Lower leg skin (tissue), 4 donors: ENCODE measurements at regions not wholly inside any gene's neighbourhood (a gene's known extent, or its start where the extent isn't known, plus 50 kb on each side); places are given as distances from the start of the nearest gene placed in this dataset.

Experiments used
- DNase-seq, 2 donors: peaks; one replicate each; pipeline ENCODE4 v3.0.0-alpha.2; 2019; ENCODE audit warnings: low spot score in 2 of 2
- H3K4me3 ChIP-seq: fragments of 200-600 bp; sonication (generic); 2 replicates; pipeline ENCODE4 v1.5.1; 2017; ENCODE audit warnings: mild to moderate bottlenecking, low read depth; ENCODE audit not compliant: poor library complexity, severe bottlenecking
- POLR2A ChIP-seq, 2 donors: fragments of 450-650 bp; IDR thresholded peaks; one replicate each; pipeline ENCODE4 v1.6.1; 2016 to 2017; ENCODE audit warnings: antibody characterized with exemption in 2 of 2, mild to moderate bottlenecking in 1 of 2, moderate library complexity in 1 of 2
- WGBS, 2 donors: methylation state at CpG; one replicate each; pipeline ENCODE4 v1.1.5; 2018; 5-methylcytosine and 5-hydroxymethylcytosine counted together
- intact Hi-C: fragments of 100-400 bp; cut with DNase I; formaldehyde crosslinking; loops from one replicate; pipeline ENCODE4 v1.15.0; 2023; ENCODE audit warnings: low total_unique reads
- TF ChIP-seq, protein P1 (sequence below), 3 donors: fragments of 450-650 bp; IDR thresholded peaks; one replicate each; pipeline ENCODE4 v1.5.1; 2016; ENCODE audit warnings: antibody characterized with exemption in 3 of 3, mild to moderate bottlenecking in 3 of 3, moderate library complexity in 2 of 3

DNA sequence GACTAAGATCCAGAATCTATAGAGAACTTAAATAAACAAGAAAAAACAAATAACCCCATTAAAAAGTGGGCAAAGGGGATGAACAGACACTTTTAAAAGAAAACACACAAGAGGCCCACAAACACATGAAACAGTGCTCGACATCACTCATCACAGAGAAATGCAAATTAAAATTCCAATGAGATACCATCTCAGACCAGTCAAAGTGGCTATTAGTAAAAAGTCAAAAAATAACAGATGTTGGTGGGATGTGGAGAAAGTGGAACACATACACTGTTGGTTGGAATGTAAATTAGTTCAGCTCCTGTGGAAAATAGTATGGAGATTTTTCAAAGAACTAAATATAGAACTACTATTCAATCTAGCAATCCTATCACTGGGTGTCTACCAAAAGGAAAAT, 143.1 kb downstream of the IFI44 start:
- no peak for TF ChIP-seq POLR2A (IDR thresholded peaks at IDR 0.05)
- TF ChIP-seq, protein P1, sequence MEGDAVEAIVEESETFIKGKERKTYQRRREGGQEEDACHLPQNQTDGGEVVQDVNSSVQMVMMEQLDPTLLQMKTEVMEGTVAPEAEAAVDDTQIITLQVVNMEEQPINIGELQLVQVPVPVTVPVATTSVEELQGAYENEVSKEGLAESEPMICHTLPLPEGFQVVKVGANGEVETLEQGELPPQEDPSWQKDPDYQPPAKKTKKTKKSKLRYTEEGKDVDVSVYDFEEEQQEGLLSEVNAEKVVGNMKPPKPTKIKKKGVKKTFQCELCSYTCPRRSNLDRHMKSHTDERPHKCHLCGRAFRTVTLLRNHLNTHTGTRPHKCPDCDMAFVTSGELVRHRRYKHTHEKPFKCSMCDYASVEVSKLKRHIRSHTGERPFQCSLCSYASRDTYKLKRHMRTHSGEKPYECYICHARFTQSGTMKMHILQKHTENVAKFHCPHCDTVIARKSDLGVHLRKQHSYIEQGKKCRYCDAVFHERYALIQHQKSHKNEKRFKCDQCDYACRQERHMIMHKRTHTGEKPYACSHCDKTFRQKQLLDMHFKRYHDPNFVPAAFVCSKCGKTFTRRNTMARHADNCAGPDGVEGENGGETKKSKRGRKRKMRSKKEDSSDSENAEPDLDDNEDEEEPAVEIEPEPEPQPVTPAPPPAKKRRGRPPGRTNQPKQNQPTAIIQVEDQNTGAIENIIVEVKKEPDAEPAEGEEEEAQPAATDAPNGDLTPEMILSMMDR (IDR thresholded peaks at IDR 0.05) = no peak
- WGBS, 2 donors = 74 to 91% methylated on average over 1 of the region's 1 CpG
- intact Hi-C loops = no loop called here
- H3K4me3 ChIP-seq = no peak overlapping the region
- no peak for DNase-seq

DNA sequence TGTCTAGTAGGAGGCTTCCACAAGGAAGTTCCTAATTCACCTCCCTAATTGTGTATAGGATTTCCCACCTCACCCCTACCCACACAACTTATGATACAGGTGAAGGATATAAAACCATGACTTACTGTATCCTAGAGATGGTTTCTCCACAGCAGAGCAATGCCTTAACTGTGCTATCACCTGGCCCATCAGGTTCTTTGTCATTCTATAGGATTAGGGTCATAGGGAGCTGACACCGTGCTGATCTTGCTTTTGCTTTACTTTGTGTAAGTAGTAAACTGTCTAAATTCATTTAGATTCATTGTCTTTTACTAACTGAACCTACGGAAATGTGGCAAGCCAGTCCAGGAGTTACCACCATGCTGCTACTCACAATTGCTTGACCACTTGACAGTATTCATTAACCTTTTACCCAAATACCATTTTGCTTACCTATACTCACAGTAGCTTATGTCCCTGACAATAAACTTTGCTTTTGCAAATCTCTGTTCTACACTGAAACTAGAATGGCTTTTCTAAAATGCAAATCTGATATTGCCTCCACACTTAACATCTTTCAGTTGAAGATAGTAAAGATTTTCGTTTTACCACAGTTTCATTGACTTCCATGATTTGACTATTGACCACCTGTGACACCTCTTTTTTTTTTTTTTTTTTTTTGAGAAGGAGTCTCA, 147.6 kb downstream of the IFI44 start:
- DNase-seq = no peak
- WGBS, 2 donors = 51 to 73% methylated on average over 3 of the region's 3 CpGs
- no peak overlapping the region for H3K4me3 ChIP-seq
- intact Hi-C loops = no loop called here
- no peak for TF ChIP-seq POLR2A (IDR thresholded peaks at IDR 0.05)
- TF ChIP-seq, protein P1 (IDR thresholded peaks at IDR 0.05) = no peak

DNA sequence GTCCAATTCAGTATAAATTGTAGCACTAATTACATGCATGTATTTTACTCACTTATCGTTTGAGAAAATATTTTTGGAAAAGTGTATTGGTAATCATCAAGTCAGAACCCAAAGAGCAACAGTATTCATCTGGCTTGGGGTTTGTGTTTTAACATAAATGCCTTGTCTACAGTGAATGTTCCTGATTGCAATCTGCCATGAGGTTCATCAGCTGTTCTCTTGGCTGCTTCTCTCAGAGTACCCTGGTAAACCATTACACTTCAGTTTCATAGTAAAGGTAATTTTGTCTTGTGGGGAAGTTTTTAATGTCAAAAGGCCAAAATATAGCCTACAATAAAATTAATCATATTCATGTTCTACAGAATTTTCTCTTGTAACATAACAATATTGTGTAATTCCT, 150.3 kb downstream of the IFI44 start:
- H3K4me3 ChIP-seq = no peak overlapping the region
- intact Hi-C loops = no loop called here
- DNase-seq = no peak
- WGBS, 2 donors = 73 to 85% methylated on average over 1 of the region's 1 CpG
- TF ChIP-seq, protein P1 (IDR thresholded peaks at IDR 0.05) = no peak
- no peak for TF ChIP-seq POLR2A (IDR thresholded peaks at IDR 0.05)

DNA sequence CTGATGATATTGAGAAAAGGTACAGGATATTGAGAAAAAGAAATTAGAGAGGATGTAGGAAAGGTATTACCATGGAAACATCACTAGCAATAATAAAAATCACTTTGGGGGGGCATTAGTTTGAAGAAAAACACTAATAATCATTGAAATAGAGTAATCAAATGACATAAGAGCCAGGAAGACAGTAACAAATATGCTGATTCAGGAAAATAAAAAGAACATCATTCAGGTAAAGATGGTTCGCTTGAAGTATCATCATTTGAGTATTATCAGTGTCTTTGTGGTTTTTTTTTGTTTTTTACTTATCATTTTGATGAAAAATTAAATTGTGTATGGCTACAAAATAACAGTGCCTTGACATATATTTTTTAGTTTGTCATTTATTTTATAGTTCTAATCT, 164.5 kb downstream of the IFI44 start:
- H3K4me3 ChIP-seq = no peak overlapping the region
- DNase-seq = no peak
- intact Hi-C loops = no loop called here
- no peak for TF ChIP-seq POLR2A (IDR thresholded peaks at IDR 0.05)
- TF ChIP-seq, protein P1 (IDR thresholded peaks at IDR 0.05) = no peak
- 84 to 91% methylated on average over 1 of the region's 1 CpG for WGBS, 2 donors

DNA sequence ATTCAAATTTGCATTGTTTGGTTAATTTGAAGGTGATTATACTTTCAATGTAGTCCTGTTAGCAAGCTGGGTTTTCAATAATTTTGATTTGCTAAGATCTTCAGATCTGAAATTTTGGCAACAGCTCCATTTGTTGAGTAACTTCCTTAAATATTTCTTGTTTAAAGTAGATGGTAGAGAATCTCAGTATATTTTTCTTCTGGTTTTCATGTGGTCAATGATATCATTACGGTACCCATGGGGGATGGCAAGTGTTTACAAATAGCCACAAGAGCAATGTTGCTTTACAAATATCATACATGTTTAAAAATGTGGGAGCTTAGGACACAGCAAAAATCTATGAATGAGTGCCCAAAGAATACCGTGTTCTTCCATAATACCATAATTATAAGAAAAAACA, 175.9 kb downstream of the IFI44 start:
- 85 to 86% methylated on average over 2 of the region's 2 CpGs for WGBS, 2 donors
- intact Hi-C loops = no loop called here
- TF ChIP-seq, protein P1 (IDR thresholded peaks at IDR 0.05) = no peak
- H3K4me3 ChIP-seq = no peak overlapping the region
- DNase-seq = no peak

DNA sequence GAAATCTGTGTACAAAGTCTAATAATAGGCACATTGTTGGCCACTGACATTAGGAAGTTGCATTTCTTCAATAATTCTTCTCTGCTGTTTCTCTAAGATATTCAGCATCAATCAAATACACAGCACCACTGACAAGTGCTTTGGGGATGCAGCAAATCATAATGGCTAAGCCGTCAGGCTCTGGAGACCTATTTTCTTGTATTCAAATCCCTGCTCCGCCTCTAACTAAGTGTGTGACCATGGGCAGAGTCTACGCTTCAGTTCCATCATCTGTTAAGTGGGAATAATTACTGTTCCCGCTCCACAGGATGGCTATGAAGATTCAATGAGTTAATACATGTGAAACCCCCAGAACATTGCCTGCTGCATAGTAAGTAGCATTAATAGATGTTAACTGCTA, 176.9 kb downstream of the ADGRL4 start:
- H3K4me3 ChIP-seq = no peak overlapping the region
- 87 to 89% methylated on average over 4 of the region's 4 CpGs for WGBS, 2 donors
- DNase-seq = no peak
- intact Hi-C loops = no loop called here
- no peak for TF ChIP-seq POLR2A (IDR thresholded peaks at IDR 0.05)
